ENCODE measurements at regions not wholly inside any gene's neighbourhood (a gene's known extent, or its start where the extent isn't known, plus 50 kb on each side); places are given as distances from the start of the nearest gene placed in this dataset.

- TF ChIP-seq REST (IDR thresholded peaks at IDR 0.05; ENCODE audit: unreplicated experiment) (no peak), ETS1 (IDR thresholded peaks at IDR 0.05) (no peak), ZNF114 (CRISPR knock-in tag; IDR thresholded peaks at IDR 0.05) (no peak), NANOG (IDR thresholded peaks at IDR 0.05; ENCODE audit: borderline replicate concordance) (no peak), ZNF331 (CRISPR knock-in tag; IDR thresholded peaks at IDR 0.05; ENCODE audit: low read depth) (no peak), CREB1 (CRISPR knock-in tag; IDR thresholded peaks at IDR 0.05; ENCODE audit: low read depth) (no peak), EZH2 (IDR thresholded peaks at IDR 0.05; ENCODE audit: low read depth, unreplicated experiment) (no peak), STAT1 (IDR thresholded peaks at IDR 0.05; ENCODE audit: unreplicated experiment) (no peak)
- TF ChIP-seq, protein P1, sequence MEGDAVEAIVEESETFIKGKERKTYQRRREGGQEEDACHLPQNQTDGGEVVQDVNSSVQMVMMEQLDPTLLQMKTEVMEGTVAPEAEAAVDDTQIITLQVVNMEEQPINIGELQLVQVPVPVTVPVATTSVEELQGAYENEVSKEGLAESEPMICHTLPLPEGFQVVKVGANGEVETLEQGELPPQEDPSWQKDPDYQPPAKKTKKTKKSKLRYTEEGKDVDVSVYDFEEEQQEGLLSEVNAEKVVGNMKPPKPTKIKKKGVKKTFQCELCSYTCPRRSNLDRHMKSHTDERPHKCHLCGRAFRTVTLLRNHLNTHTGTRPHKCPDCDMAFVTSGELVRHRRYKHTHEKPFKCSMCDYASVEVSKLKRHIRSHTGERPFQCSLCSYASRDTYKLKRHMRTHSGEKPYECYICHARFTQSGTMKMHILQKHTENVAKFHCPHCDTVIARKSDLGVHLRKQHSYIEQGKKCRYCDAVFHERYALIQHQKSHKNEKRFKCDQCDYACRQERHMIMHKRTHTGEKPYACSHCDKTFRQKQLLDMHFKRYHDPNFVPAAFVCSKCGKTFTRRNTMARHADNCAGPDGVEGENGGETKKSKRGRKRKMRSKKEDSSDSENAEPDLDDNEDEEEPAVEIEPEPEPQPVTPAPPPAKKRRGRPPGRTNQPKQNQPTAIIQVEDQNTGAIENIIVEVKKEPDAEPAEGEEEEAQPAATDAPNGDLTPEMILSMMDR (conservative IDR thresholded peaks at IDR 0.05; ENCODE audit: low read depth in 2 of 2): no peak
Measured at GRCh38 chr9:89889865-89890264, 285.1 kb downstream of the GADD45G start (continued).

GRCh38 chr9:89890326-89890980 lies 285.6 kb downstream of the GADD45G start:
- Histone ChIP-seq H3K27me3 (ENCODE audit: insufficient read depth) (no peaks in the 10 kb centered on the region), H3K36me3 (ENCODE audit: insufficient read depth) (no peaks in the 10 kb centered on the region), H4K20me1 (replicated peaks; ENCODE audit: insufficient read depth) (no peaks in the 10 kb centered on the region), H3K4me3 (no peak overlapping the region), H3K27ac (ENCODE audit: low read depth) (no peak overlapping the region), H3K4me2 (no peak overlapping the region), H3F3A (replicated peaks; ENCODE audit: low read depth) (no peaks in the 10 kb centered on the region), H3K9me2 (ENCODE audit: insufficient read depth) (no peaks in the 10 kb centered on the region), H2AFZ (no peak overlapping the region), H3K4me1 (ENCODE audit: insufficient read depth) (no peaks in the 10 kb centered on the region), H3K79me2 (replicated peaks; ENCODE audit: insufficient read depth) (no peaks in the 10 kb centered on the region)
- DNase-seq (ENCODE audit: low spot score): no peak
- no peaks in the 10 kb centered on the region for H3K36me3 Mint-ChIP-seq (ENCODE audit: low read depth)
- ATAC-seq: no peak
- peaks cover 8% of the 10 kb centered on the region for H3K4me1 Mint-ChIP-seq
- peaks cover 6% of the 10 kb centered on the region for H3K27me3 Mint-ChIP-seq (ENCODE audit: insufficient read depth, low read depth, poor library complexity)
- H3K27ac Mint-ChIP-seq: no peak overlapping the region
- H3K4me3 Mint-ChIP-seq: no peak overlapping the region
- no peaks in the 10 kb centered on the region; the same call in 2 of the 3 replicates for H3K9me3 Mint-ChIP-seq
- TF ChIP-seq JUNB (IDR thresholded peaks at IDR 0.05; ENCODE audit: unreplicated experiment) (no peak), REST (IDR thresholded peaks at IDR 0.05; ENCODE audit: unreplicated experiment) (no peak), EZH2 (IDR thresholded peaks at IDR 0.05; ENCODE audit: low read depth, unreplicated experiment) (no peak), STAT1 (IDR thresholded peaks at IDR 0.05; ENCODE audit: unreplicated experiment) (no peak), POLR2AphosphoS5 (IDR thresholded peaks at IDR 0.05; ENCODE audit: low read depth) (no peak), CREB1 (CRISPR knock-in tag; IDR thresholded peaks at IDR 0.05; ENCODE audit: low read depth) (no peak), ZNF114 (CRISPR knock-in tag; IDR thresholded peaks at IDR 0.05) (no peak)

Measured in GM23338 (cell line).